Cardiac fibroblast (primary cell): ENCODE measurements at regions not wholly inside any gene's neighbourhood (a gene's known extent, or its start where the extent isn't known, plus 50 kb on each side); places are given as distances from the start of the nearest gene placed in this dataset.

Experiments
- DNase-seq, 2 donors: peaks; one replicate each; pipeline versions ENCODE4 v3.0.0 to v3.0.0-alpha.2; 2010; ENCODE audit warnings: low read depth in 2 of 2
- H3K4me3 ChIP-seq, 2 donors: replicated peaks in 1 of 2; 1 replicate in 1 of 2; 2 replicates in 1 of 2; pipeline ENCODE4 v1.5.1; 2011; ENCODE audit warnings: low read depth in 2 of 2, low read length in 2 of 2, mild to moderate bottlenecking in 2 of 2, moderate library complexity in 1 of 2
- CTCF ChIP-seq: IDR thresholded peaks from one replicate; pipeline ENCODE4 v1.5.1; 2011; ENCODE audit warnings: low read depth, mild to moderate bottlenecking, low read length, inconsistent platforms

- no peak for DNase-seq
- no peak overlapping the region for H3K4me3 ChIP-seq
- TF ChIP-seq CTCF: no peak
These were observed 179.3 kb upstream of the FGF10 start for GRCh38 chr5:44568519-44568918.

- no peak for TF ChIP-seq CTCF
- no peak overlapping the region for H3K4me3 ChIP-seq
- DNase-seq: no peak
These were observed 176.7 kb upstream of the FGF10 start for GRCh38 chr5:44565902-44566301.

GRCh38 chr5:44565360-44565759 lies 176.1 kb upstream of the FGF10 start:
- DNase-seq: no peak
- TF ChIP-seq CTCF: no peak
- H3K4me3 ChIP-seq: no peak overlapping the region

GRCh38 chr5:44546286-44546685 lies 157.1 kb upstream of the FGF10 start:
- peak; percentile 2 to 24 for DNase-seq
- H3K4me3 ChIP-seq: no peak overlapping the region
- no peak for TF ChIP-seq CTCF

- DNase-seq: no peak
- TF ChIP-seq CTCF: no peak
- no peak overlapping the region for H3K4me3 ChIP-seq
These were observed 154.3 kb upstream of the FGF10 start for GRCh38 chr5:44543511-44543910.

GRCh38 chr5:44542470-44542869 lies 153.2 kb upstream of the FGF10 start:
- TF ChIP-seq CTCF: no peak
- no peak for DNase-seq
- no peak overlapping the region for H3K4me3 ChIP-seq

- DNase-seq: no peak
- TF ChIP-seq CTCF: no peak
- H3K4me3 ChIP-seq: no peak overlapping the region
These were observed 150.3 kb upstream of the FGF10 start for GRCh38 chr5:44539602-44539919.
